ENCODE measurements at regions not wholly inside any gene's neighbourhood (a gene's known extent, or its start where the extent isn't known, plus 50 kb on each side); places are given as distances from the start of the nearest gene placed in this dataset.

DNA sequence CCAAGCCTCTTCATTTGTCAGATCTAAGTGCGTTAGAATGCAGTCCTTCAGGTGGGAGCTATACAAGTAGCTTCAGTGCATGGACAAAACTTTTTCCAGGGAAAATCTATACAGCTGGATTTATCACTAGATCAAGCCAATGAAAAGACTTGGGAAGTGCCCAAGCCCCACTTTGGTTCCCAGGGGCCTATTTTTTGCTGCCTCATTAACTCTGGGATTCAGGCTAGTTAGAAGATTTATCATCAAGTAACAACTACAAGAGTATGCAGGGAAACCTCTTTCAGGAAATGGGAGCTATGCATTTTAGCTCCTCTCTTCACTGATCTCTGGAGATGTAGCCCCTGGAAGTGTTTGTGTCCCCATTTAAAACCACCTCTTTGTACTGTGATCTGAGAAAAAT, 908.8 kb downstream of the SQOR start (continued):
- no peak for TF ChIP-seq NFYB (CRISPR knock-in tag; conservative IDR thresholded peaks at IDR 0.05; ENCODE audit: low read depth)
- TF ChIP-seq, protein P1, sequence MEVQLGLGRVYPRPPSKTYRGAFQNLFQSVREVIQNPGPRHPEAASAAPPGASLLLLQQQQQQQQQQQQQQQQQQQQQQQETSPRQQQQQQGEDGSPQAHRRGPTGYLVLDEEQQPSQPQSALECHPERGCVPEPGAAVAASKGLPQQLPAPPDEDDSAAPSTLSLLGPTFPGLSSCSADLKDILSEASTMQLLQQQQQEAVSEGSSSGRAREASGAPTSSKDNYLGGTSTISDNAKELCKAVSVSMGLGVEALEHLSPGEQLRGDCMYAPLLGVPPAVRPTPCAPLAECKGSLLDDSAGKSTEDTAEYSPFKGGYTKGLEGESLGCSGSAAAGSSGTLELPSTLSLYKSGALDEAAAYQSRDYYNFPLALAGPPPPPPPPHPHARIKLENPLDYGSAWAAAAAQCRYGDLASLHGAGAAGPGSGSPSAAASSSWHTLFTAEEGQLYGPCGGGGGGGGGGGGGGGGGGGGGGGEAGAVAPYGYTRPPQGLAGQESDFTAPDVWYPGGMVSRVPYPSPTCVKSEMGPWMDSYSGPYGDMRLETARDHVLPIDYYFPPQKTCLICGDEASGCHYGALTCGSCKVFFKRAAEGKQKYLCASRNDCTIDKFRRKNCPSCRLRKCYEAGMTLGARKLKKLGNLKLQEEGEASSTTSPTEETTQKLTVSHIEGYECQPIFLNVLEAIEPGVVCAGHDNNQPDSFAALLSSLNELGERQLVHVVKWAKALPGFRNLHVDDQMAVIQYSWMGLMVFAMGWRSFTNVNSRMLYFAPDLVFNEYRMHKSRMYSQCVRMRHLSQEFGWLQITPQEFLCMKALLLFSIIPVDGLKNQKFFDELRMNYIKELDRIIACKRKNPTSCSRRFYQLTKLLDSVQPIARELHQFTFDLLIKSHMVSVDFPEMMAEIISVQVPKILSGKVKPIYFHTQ (CRISPR knock-in tag; IDR thresholded peaks at IDR 0.05), result no peak
- TF ChIP-seq ZMAT4 (CRISPR knock-in tag; IDR thresholded peaks at IDR 0.05), result no peak
- TF ChIP-seq, protein P2, sequence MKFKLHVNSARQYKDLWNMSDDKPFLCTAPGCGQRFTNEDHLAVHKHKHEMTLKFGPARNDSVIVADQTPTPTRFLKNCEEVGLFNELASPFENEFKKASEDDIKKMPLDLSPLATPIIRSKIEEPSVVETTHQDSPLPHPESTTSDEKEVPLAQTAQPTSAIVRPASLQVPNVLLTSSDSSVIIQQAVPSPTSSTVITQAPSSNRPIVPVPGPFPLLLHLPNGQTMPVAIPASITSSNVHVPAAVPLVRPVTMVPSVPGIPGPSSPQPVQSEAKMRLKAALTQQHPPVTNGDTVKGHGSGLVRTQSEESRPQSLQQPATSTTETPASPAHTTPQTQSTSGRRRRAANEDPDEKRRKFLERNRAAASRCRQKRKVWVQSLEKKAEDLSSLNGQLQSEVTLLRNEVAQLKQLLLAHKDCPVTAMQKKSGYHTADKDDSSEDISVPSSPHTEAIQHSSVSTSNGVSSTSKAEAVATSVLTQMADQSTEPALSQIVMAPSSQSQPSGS (CRISPR knock-in tag; IDR thresholded peaks at IDR 0.05; ENCODE audit: borderline replicate concordance, low read depth), result no peak
- TF ChIP-seq ZNF671 (CRISPR knock-in tag; IDR thresholded peaks at IDR 0.05), result no peak
- TF ChIP-seq ZNF423 (CRISPR knock-in tag; IDR thresholded peaks at IDR 0.05), result no peak
- no peak for TF ChIP-seq CBFB (CRISPR knock-in tag; IDR thresholded peaks at IDR 0.05; ENCODE audit: low read depth)

DNA sequence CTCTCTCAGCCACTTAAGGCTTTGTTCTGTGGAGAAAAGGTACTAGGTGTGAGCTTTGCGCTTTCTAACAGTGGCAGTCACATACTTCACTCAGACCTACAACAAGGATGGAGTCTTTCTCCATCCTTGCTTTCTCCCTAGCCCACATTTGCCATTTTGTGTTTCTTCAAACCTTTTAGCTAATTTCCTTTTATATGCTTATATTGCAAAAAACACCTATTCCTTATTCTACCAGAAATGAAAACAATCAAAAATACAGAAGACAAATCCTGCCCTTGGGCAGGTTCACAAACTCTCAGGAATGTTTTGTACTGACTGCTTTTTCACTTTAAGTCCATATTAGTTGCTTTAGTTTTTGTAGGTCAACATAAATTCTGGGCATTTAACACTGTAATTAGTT, 914.2 kb downstream of the SQOR start:
- Mint-ChIP-seq H3K27me3 (ENCODE audit: low read depth) (no peaks in the 10 kb centered on the region), H3K27ac (no peak overlapping the region), H3K9me3 (no peaks in the 10 kb centered on the region), H3K36me3 (no peaks in the 10 kb centered on the region), H3K4me1 (no peaks in the 10 kb centered on the region), H3K4me3 (no peak overlapping the region)
- TF ChIP-seq RELA (CRISPR knock-in tag; IDR thresholded peaks at IDR 0.05; ENCODE audit: borderline replicate concordance), result no peak
- TF ChIP-seq, protein P3, sequence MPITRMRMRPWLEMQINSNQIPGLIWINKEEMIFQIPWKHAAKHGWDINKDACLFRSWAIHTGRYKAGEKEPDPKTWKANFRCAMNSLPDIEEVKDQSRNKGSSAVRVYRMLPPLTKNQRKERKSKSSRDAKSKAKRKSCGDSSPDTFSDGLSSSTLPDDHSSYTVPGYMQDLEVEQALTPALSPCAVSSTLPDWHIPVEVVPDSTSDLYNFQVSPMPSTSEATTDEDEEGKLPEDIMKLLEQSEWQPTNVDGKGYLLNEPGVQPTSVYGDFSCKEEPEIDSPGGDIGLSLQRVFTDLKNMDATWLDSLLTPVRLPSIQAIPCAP (CRISPR knock-in tag; IDR thresholded peaks at IDR 0.05), result no peak
- CTCF ChIA-PET, result no interaction called here
- POLR2A ChIA-PET, result no interaction called here
- DNase-seq (ENCODE audit: low spot score) (no peak), ATAC-seq (no peak)

GRCh38 chr15:46552316-46552715, 917.5 kb downstream of the SQOR start:
- TF ChIP-seq MAX (CRISPR knock-in tag; IDR thresholded peaks at IDR 0.05) (no peak), SMAD4 (CRISPR knock-in tag; IDR thresholded peaks at IDR 0.05) (no peak), SMAD3 (CRISPR knock-in tag; IDR thresholded peaks at IDR 0.05; ENCODE audit: borderline replicate concordance) (no peak), JUN (CRISPR knock-in tag; IDR thresholded peaks at IDR 0.05) (no peak), CBFB (CRISPR knock-in tag; IDR thresholded peaks at IDR 0.05; ENCODE audit: low read depth) (no peak), ELF4 (CRISPR knock-in tag; IDR thresholded peaks at IDR 0.05; ENCODE audit: low read depth) (no peak), SP1 (CRISPR knock-in tag; conservative IDR thresholded peaks at IDR 0.05) (no peak), ESRRA (CRISPR knock-in tag; IDR thresholded peaks at IDR 0.05; ENCODE audit: borderline replicate concordance) (no peak), FOXK1 (CRISPR knock-in tag; IDR thresholded peaks at IDR 0.05) (no peak)
- TF ChIP-seq, protein P4, sequence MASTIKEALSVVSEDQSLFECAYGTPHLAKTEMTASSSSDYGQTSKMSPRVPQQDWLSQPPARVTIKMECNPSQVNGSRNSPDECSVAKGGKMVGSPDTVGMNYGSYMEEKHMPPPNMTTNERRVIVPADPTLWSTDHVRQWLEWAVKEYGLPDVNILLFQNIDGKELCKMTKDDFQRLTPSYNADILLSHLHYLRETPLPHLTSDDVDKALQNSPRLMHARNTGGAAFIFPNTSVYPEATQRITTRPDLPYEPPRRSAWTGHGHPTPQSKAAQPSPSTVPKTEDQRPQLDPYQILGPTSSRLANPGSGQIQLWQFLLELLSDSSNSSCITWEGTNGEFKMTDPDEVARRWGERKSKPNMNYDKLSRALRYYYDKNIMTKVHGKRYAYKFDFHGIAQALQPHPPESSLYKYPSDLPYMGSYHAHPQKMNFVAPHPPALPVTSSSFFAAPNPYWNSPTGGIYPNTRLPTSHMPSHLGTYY (CRISPR knock-in tag; IDR thresholded peaks at IDR 0.05), result no peak
- Mint-ChIP-seq H3K4me1 (no peaks in the 10 kb centered on the region), H3K27ac (no peak overlapping the region), H3K4me3 (no peak overlapping the region), H3K36me3 (no peaks in the 10 kb centered on the region), H3K27me3 (ENCODE audit: low read depth) (no peaks in the 10 kb centered on the region), H3K9me3 (no peaks in the 10 kb centered on the region)
- no peak for ATAC-seq
- no peak for DNase-seq (ENCODE audit: low spot score)
- CTCF ChIA-PET, result interaction anchor here (0.5 kb wide), 1 partner anchor 1352 kb away, joined by 3 read pairs; no protein-coding TSS in a partner anchor
- POLR2A ChIA-PET, result no interaction called here

All from WTC11 (cell line).